Ishikawa (cell line): ENCODE measurements at regions not wholly inside any gene's neighbourhood (a gene's known extent, or its start where the extent isn't known, plus 50 kb on each side); places are given as distances from the start of the nearest gene placed in this dataset.

ENCODE experiments used
- CEBPB ChIP-seq: IDR thresholded peaks from 2 replicates; pipeline ENCODE4 v1.6.1; 2012
- EGR1 ChIP-seq: IDR thresholded peaks from 2 replicates; pipeline ENCODE4 v1.6.1; 2012
- EP300 ChIP-seq: IDR thresholded peaks from 2 replicates; pipeline ENCODE4 v1.6.1; 2012; ENCODE audit warnings: borderline replicate concordance
- FOXM1 ChIP-seq: IDR thresholded peaks from 2 replicates; pipeline ENCODE4 v1.6.1; 2012; ENCODE audit warnings: low read depth, borderline replicate concordance
- TAF1 ChIP-seq: IDR thresholded peaks from 2 replicates; pipeline ENCODE4 v1.6.1; 2012; ENCODE audit warnings: low read depth, mild to moderate bottlenecking
- TEAD4 ChIP-seq: IDR thresholded peaks from 2 replicates; pipeline ENCODE4 v1.6.1; 2012
- TF ChIP-seq, protein P1 (sequence below): IDR thresholded peaks from 2 replicates; pipeline ENCODE4 v1.6.1; 2012; ENCODE audit warnings: low read depth, mild to moderate bottlenecking

- TF ChIP-seq CEBPB (no peak), FOXM1 (no peak), TAF1 (no peak), EP300 (no peak), TEAD4 (no peak), EGR1 (no peak)
- TF ChIP-seq, protein P1, sequence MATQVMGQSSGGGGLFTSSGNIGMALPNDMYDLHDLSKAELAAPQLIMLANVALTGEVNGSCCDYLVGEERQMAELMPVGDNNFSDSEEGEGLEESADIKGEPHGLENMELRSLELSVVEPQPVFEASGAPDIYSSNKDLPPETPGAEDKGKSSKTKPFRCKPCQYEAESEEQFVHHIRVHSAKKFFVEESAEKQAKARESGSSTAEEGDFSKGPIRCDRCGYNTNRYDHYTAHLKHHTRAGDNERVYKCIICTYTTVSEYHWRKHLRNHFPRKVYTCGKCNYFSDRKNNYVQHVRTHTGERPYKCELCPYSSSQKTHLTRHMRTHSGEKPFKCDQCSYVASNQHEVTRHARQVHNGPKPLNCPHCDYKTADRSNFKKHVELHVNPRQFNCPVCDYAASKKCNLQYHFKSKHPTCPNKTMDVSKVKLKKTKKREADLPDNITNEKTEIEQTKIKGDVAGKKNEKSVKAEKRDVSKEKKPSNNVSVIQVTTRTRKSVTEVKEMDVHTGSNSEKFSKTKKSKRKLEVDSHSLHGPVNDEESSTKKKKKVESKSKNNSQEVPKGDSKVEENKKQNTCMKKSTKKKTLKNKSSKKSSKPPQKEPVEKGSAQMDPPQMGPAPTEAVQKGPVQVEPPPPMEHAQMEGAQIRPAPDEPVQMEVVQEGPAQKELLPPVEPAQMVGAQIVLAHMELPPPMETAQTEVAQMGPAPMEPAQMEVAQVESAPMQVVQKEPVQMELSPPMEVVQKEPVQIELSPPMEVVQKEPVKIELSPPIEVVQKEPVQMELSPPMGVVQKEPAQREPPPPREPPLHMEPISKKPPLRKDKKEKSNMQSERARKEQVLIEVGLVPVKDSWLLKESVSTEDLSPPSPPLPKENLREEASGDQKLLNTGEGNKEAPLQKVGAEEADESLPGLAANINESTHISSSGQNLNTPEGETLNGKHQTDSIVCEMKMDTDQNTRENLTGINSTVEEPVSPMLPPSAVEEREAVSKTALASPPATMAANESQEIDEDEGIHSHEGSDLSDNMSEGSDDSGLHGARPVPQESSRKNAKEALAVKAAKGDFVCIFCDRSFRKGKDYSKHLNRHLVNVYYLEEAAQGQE = no peak
These were observed 115.7 kb upstream of the TRPC4 start for GRCh38 chr13:37985281-37985680.
